Mesothelial cell of epicardium (in vitro differentiated cells): ENCODE measurements at regions not wholly inside any gene's neighbourhood (a gene's known extent, or its start where the extent isn't known, plus 50 kb on each side); places are given as distances from the start of the nearest gene placed in this dataset.

Source experiments
- DNase-seq, 2 experiments: peaks; one replicate each; pipeline ENCODE4 v3.0.0; 2021; ENCODE audit warnings: low spot score in 2 of 2; ENCODE audit not compliant: unreplicated experiment in 2 of 2
- H3K27ac Mint-ChIP-seq: 2 replicates; pipeline ENCODE4 v1.8.0; 2021; ENCODE audit warnings: mixed read lengths
- H3K27me3 Mint-ChIP-seq: 2 replicates; pipeline ENCODE4 v1.8.0; 2021; ENCODE audit warnings: low read depth, mixed read lengths
- H3K36me3 Mint-ChIP-seq: 2 replicates; pipeline ENCODE4 v1.8.0; 2021; ENCODE audit warnings: mixed read lengths
- H3K4me1 Mint-ChIP-seq: 2 replicates; pipeline ENCODE4 v1.8.0; 2021; ENCODE audit warnings: mixed read lengths
- H3K4me3 Mint-ChIP-seq: 2 replicates; pipeline ENCODE4 v1.8.0; 2021; ENCODE audit warnings: mild to moderate bottlenecking, moderate library complexity, mixed read lengths
- H3K9me3 Mint-ChIP-seq: 2 replicates; pipeline ENCODE4 v1.8.0; 2021; ENCODE audit warnings: mixed read lengths
- TF ChIP-seq, protein P1 (sequence below): fragments of 200-600 bp; sonication (generic); IDR thresholded peaks from one replicate; pipeline ENCODE4 v1.5.0; 2021; ENCODE audit warnings: antibody characterized with exemption; ENCODE audit not compliant: unreplicated experiment

DNA sequence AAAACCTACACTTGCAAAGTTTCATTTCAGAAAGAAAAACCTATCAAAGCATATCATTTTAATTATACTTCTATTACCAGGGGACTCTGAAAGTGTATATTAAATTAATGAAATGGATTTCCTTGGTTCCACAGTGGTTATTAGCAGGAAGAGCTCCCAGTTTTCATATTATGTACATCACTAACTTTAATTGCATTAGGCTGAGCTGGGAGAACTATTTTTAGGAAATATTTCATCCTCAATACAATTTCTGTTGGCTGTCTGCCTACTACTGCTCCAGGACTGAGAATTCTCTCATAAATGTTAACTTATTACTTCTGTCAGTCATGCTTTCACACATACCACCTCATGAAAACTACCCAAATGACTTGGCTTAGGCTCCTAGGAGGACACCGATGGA is 301.4 kb downstream of the CMPK2 start:
- Mint-ChIP-seq H3K4me1 (peaks cover 4% of the 10 kb centered on the region), H3K9me3 (peaks cover 8% of the 10 kb centered on the region), H3K36me3 (no peaks in the 10 kb centered on the region), H3K4me3 (no peak overlapping the region), H3K27me3 (no peaks in the 10 kb centered on the region), H3K27ac (no peak overlapping the region)
- no peak for DNase-seq
- TF ChIP-seq, protein P1, sequence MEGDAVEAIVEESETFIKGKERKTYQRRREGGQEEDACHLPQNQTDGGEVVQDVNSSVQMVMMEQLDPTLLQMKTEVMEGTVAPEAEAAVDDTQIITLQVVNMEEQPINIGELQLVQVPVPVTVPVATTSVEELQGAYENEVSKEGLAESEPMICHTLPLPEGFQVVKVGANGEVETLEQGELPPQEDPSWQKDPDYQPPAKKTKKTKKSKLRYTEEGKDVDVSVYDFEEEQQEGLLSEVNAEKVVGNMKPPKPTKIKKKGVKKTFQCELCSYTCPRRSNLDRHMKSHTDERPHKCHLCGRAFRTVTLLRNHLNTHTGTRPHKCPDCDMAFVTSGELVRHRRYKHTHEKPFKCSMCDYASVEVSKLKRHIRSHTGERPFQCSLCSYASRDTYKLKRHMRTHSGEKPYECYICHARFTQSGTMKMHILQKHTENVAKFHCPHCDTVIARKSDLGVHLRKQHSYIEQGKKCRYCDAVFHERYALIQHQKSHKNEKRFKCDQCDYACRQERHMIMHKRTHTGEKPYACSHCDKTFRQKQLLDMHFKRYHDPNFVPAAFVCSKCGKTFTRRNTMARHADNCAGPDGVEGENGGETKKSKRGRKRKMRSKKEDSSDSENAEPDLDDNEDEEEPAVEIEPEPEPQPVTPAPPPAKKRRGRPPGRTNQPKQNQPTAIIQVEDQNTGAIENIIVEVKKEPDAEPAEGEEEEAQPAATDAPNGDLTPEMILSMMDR, result no peak

DNA sequence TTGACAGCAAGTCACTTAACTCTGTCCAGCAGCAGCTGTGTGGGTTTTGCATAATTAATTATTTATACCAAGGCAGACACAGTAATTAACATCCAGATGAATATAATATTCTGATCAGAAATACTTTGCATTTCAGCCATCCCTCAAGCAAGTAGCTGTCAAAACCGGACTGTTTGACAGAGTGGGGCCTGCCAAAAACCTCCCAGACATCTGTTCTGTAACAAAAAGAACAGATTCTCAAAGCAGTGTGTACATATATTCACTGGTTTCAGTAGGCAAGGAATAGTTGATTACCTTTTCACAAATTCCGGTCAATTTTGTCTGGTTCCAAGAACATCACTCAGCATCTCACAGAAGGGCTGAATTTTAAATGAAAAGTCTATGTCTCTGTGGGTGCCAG is 291.6 kb downstream of the CMPK2 start:
- TF ChIP-seq, protein P1, result no peak
- H3K27ac Mint-ChIP-seq, result no peak overlapping the region
- no peaks in the 10 kb centered on the region for H3K4me1 Mint-ChIP-seq
- no peak overlapping the region for H3K4me3 Mint-ChIP-seq
- DNase-seq, result no peak
- H3K9me3 Mint-ChIP-seq, result peaks cover 11% of the 10 kb centered on the region
- peaks cover 3% of the 10 kb centered on the region for H3K27me3 Mint-ChIP-seq
- peaks cover 4% of the 10 kb centered on the region for H3K36me3 Mint-ChIP-seq

DNA sequence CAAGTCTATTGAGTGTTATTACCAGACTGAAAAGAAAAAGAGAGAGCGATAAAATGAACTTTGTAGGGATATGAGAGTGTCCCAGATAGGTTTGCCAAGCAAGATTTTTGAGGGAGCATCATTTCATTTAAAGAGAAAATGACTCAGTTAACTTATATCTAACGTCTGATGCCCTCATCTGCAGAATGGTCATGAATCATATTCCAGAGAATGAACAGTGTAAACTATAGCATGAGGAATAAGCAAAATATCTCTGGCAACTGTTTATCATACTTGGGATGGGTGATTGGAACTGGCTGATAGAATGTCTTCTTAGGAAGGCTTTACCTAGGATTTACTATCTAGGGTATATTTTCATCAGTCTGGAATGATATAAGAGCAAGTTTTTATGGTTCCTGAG is 289.4 kb downstream of the CMPK2 start:
- no peaks in the 10 kb centered on the region for H3K9me3 Mint-ChIP-seq
- H3K27me3 Mint-ChIP-seq, result peaks cover 3% of the 10 kb centered on the region
- H3K36me3 Mint-ChIP-seq, result no peaks in the 10 kb centered on the region
- H3K27ac Mint-ChIP-seq, result no peak overlapping the region
- DNase-seq, result no peak
- no peak overlapping the region for H3K4me3 Mint-ChIP-seq
- no peaks in the 10 kb centered on the region for H3K4me1 Mint-ChIP-seq
- TF ChIP-seq, protein P1, result no peak

DNA sequence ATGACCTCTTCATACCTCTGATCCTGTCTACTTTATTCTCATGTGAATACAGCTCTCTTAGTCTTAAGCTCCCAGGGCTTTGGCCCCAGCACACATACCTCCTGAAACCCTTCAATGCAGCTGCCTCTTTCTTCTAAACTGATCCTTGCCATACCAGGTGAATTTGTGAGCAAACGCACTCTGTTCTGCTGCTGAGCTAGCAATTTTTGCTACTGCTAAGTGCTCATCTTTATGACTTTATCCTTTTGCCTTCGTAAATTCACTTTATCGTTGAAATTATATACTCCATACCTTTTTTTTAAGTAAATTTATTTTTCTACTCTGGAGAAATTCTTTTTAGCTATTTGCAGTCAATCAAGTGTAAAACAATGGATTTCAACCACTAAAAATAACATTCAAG is 287.7 kb downstream of the CMPK2 start:
- Mint-ChIP-seq H3K27me3 (peaks cover 3% of the 10 kb centered on the region), H3K9me3 (no peaks in the 10 kb centered on the region), H3K4me3 (no peak overlapping the region), H3K27ac (no peak overlapping the region), H3K4me1 (no peaks in the 10 kb centered on the region), H3K36me3 (no peaks in the 10 kb centered on the region)
- no peak for DNase-seq
- TF ChIP-seq, protein P1, result no peak

DNA sequence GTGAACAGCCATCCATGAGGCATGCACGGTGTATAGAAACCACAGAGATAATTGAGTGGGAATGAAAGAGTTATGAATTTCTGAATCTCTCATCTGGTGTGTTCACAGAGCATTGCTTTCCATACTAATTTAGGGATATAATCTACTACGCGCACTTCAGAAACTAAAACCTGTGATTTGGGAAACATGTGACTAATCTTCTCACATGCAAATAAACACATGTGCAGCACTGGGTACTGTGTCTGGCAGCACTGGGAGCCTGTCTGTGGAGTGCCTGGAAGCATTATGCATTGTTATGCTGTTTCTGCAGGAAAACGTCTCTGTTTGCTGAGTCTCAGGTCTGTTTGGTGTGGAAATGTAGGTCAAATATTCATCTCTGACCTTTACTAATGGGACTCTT is 287.3 kb downstream of the CMPK2 start:
- Mint-ChIP-seq H3K27me3 (peaks cover 3% of the 10 kb centered on the region), H3K4me1 (no peaks in the 10 kb centered on the region), H3K9me3 (no peaks in the 10 kb centered on the region), H3K4me3 (no peak overlapping the region), H3K27ac (no peak overlapping the region), H3K36me3 (no peaks in the 10 kb centered on the region)
- TF ChIP-seq, protein P1, result no peak
- no peak for DNase-seq

DNA sequence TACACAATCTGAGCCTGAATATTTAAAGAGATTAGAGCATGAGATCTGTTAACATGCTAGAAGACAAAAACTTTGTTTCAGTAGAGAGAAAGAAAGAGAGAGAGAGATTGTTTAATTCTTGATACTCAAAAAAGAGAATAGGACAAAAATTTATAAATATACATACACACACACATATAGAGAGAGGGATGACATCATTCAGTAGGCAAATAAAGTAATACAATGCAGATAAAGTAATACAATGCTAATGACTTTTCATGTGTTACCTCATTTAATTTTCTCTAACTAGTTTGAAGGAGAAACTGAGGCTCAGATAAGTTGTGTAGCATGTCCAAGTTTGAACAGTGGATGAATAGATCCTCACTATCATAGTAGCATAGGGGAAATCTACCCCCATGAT is 286.4 kb downstream of the CMPK2 start:
- H3K36me3 Mint-ChIP-seq, result no peaks in the 10 kb centered on the region

More for the DNA sequence above, 286.4 kb downstream of the CMPK2 start:
- TF ChIP-seq, protein P1, result no peak
- Mint-ChIP-seq H3K4me1 (no peaks in the 10 kb centered on the region), H3K4me3 (no peak overlapping the region), H3K27me3 (peaks cover 3% of the 10 kb centered on the region), H3K9me3 (peaks cover 1% of the 10 kb centered on the region), H3K27ac (no peak overlapping the region)
- no peak for DNase-seq
